CD4-positive, alpha-beta T cell treated with Interleukin-15 for 1 hour (primary cell): ENCODE measurements at regions not wholly inside any gene's neighbourhood (a gene's known extent, or its start where the extent isn't known, plus 50 kb on each side); places are given as distances from the start of the nearest gene placed in this dataset.
"Not testable (repeated sequence)": the region's sequence is repeated elsewhere in the genome, so short reads cannot be mapped to it uniquely, and the experiment has no call there.

Experiments used
- DNase-seq: peaks from one replicate; pipeline ENCODE4 v3.0.0-alpha.2; 2020

- no peak for DNase-seq
These were observed 1886.1 kb downstream of the PCDH9 start for GRCh38 chr13:65343898-65344663.

- no peak for DNase-seq
These were observed 1887.4 kb downstream of the PCDH9 start for GRCh38 chr13:65342541-65343337.

DNA sequence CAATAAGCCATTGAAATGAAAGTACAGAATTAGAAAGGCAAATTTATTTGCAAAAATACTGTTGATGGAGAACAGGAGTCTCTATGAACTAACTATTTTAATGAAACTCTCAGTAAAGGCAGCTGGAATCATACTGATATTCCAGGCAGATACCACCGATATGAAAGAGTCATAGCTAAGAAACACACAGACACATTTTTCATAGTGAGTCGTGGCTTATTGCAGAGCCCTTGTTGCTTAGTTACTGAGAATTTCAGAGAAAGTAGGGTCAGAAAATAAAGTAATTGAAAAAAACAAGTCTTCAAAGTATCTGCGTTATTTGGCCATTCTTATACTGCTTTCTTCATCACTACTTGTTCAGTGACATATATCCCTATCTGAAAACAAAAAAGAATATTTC is 1890.9 kb downstream of the PCDH9 start:
- no peak for DNase-seq

GRCh38 chr13:65336916-65337315 is 1893.2 kb downstream of the PCDH9 start:
- no peak for DNase-seq

- DNase-seq = no peak
These were observed 1893.9 kb downstream of the PCDH9 start for GRCh38 chr13:65336087-65336749.

- no peak for DNase-seq
These were observed 1899.4 kb downstream of the PCDH9 start for GRCh38 chr13:65330691-65331090.

DNA sequence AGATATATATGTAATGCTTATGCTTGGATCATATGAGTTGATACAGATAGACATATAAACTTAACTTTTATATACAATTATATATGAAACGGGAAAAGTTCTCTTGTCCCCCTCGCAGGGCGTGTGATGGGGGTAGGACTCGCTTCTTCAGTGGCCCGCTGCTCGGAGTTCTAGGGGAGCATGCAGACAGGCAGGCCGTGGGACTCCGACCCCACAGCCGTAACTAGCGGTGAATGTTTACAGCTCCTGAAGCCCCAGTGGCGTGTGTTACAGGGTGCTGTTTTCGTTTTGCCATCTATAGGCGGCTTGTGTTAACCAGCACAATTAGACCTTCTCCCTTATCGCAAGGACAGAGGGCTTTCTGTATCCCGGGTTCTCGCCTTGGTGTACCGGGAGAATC is 1899.8 kb downstream of the PCDH9 start:
- DNase-seq = no peak

DNA sequence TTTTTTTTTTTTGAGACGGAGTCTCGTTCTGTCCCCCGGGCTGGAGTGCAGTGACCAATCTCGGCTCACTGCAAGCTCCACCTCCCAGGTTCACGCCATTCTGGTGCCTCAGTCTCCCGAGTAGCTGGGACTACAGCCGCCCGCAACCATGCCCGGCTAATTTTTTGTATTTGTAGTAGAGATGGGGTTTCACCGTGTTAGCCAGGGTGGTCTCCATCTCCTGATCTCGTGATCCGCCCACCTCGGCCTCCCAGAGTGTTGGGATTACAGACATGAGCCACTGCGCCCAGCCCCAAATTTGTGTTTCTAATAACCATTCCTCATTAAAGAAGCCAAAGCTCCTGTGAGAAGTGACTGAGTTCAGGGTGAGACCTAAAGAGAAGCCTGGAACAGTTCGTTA is 1906.9 kb downstream of the PCDH9 start:
- not testable (repeated sequence) for DNase-seq

DNA sequence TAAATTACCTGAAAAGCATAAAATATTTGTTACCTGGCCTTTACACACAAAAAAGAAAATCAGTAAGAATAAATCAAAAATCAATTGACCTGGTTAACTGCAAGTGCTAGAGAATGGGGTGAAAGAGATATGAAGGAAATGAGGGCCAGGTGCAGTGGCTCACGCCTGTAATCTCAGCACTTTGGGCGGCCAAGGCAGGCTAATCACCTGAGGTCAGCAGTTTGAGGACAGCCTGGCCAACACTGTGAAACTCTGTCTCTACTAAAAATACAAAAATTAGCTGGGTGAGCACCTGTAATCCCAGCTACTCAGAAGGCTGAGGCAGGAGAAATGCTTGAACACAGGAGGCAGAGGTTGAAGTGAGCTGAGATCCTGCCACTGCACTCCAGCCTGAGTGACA is 1908.7 kb downstream of the PCDH9 start:
- not testable (repeated sequence) for DNase-seq

- no peak for DNase-seq
These were observed 1916.1 kb downstream of the PCDH9 start for GRCh38 chr13:65314008-65314407.

GRCh38 chr13:65310663-65311328 is 1919.3 kb downstream of the PCDH9 start:
- DNase-seq = no peak

- no peak for DNase-seq
These were observed 1920.2 kb downstream of the PCDH9 start for GRCh38 chr13:65309906-65310305.

- DNase-seq = not testable (repeated sequence)
These were observed 1921.4 kb downstream of the PCDH9 start for GRCh38 chr13:65308729-65309128.

GRCh38 chr13:65307056-65307455 is 1923.1 kb downstream of the PCDH9 start:
- DNase-seq = no peak

GRCh38 chr13:65302691-65303090 is 1927.4 kb downstream of the PCDH9 start:
- DNase-seq = no peak

GRCh38 chr13:65301506-65301905 is 1928.6 kb downstream of the PCDH9 start:
- DNase-seq = no peak

- DNase-seq = no peak
These were observed 1929.9 kb downstream of the PCDH9 start for GRCh38 chr13:65300220-65300619.

- DNase-seq = no peak
These were observed 1936.5 kb downstream of the PCDH9 start for GRCh38 chr13:65293530-65294198.

DNA sequence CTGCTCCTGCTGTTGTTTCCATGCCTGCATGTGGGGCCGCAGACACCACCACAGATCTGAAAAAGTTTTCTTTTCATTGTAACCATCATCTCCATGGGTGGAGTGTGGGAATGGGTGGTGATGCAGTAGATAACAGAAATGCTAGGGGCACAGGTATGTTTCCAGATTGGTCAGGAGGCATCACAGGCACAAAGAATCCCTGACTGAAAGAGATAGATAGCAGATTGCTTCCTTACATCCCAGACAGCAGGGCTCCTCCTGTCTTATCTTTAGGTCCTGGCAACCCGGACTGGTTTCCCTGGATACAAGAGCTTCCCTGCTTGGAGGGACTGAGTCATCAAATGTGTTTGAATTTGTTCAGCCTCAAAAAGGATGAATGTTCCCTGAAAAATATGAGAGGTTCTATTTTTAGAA is 1937.6 kb downstream of the PCDH9 start:
- no peak for DNase-seq

GRCh38 chr13:65287405-65287804 is 1942.7 kb downstream of the PCDH9 start:
- DNase-seq = no peak

- DNase-seq = no peak
These were observed 1954.1 kb downstream of the PCDH9 start for GRCh38 chr13:65275838-65276630.

DNA sequence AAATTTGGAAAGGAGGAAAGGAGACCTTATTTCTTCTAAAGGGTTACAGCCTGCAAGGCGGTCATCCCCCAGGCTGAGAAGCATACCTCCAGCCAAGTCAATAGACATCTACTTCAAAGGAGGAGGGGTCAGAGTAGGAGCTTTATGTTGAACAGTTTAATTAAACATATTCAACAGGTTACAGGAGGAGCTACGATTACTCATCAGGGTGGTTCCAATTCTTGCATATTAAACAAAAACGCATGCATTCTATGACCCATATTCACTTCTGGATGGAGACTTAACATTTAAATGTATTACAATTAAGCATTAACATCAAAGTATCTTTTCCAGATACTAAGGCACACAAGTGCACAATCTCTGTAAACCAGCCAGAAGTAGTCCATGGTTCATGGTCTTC is 1955.0 kb downstream of the PCDH9 start:
- no peak for DNase-seq
